B cell (primary cell): ENCODE measurements at regions not wholly inside any gene's neighbourhood (a gene's known extent, or its start where the extent isn't known, plus 50 kb on each side); places are given as distances from the start of the nearest gene placed in this dataset.

Experiments used
- ATAC-seq: fragments of 200-7000 bp; cut with Tn5 transposase; one replicate; pipeline ENCODE4 v1.10.0; 2021; ENCODE audit warnings: low read depth, mild to moderate bottlenecking, moderate number of reproducible peaks, moderate library complexity
- CTCF ChIA-PET: fragments of 350-600 bp; sonication (Branson Sonifier 250); formaldehyde crosslinking; loops from one replicate; lab custom pipeline; 2021; ENCODE audit warnings: antibody characterized with exemption, inconsistent platforms; lab: Charles Lee
- POLR2A ChIA-PET: fragments of 350-600 bp; sonication (Branson Sonifier 250); formaldehyde crosslinking; loops from one replicate; lab custom pipeline; 2021; ENCODE audit warnings: antibody characterized with exemption; lab: Charles Lee
- DNase-seq: peaks from one replicate; pipeline ENCODE4 v3.0.0; 2013
- H2AFZ ChIP-seq: 2 replicates; pipeline ENCODE4 v1.6.1; 2012; ENCODE audit warnings: mild to moderate bottlenecking, low read depth, low read length; ENCODE audit not compliant: insufficient read depth, poor library complexity, severe bottlenecking
- H3K27ac ChIP-seq, 2 donors: 1 replicate in 1 of 2; 2 replicates in 1 of 2; pipeline ENCODE4 v1.5.1; 2012 to 2013; ENCODE audit warnings: low read length in 2 of 2, mild to moderate bottlenecking in 2 of 2, moderate library complexity in 1 of 2
- H3K27me3 ChIP-seq, 4 experiments: fragments of 200-600 bp in 1 of 4; sonication (generic) in 1 of 4; replicated peaks in 1 of 4; 1 replicate in 2 of 4; 2 replicates in 2 of 4; pipeline versions ENCODE4 v1.6.1 to v1.7.0; 2013 to 2016; ENCODE audit warnings: low read length in 3 of 4, mild to moderate bottlenecking in 2 of 4, mixed read lengths in 1 of 4, moderate library complexity in 1 of 4; ENCODE audit not compliant: insufficient read depth in 4 of 4, control insufficient read depth in 3 of 4; ENCODE audit errors: control extremely low read depth in 1 of 4
- H3K36me3 ChIP-seq, 2 experiments: replicated peaks in 1 of 2; 1 replicate in 1 of 2; 2 replicates in 1 of 2; pipeline versions ENCODE4 v1.6.1 to v1.7.1; 2013; ENCODE audit warnings: low read length in 1 of 2; ENCODE audit not compliant: insufficient read depth in 2 of 2, control insufficient read depth in 1 of 2; ENCODE audit errors: control extremely low read depth in 1 of 2, extremely low read depth in 1 of 2
- H3K4me1 ChIP-seq, 2 donors: fragments of 200-600 bp in 1 of 2; sonication (generic) in 1 of 2; 1 replicate in 1 of 2; 2 replicates in 1 of 2; pipeline versions ENCODE4 v1.5.1 to v1.6.1; 2013 to 2017; ENCODE audit warnings: low read length in 2 of 2; ENCODE audit not compliant: control insufficient read depth in 2 of 2, insufficient read depth in 2 of 2
- H3K4me2 ChIP-seq: replicated peaks from 2 replicates; pipeline ENCODE3; 2012; ENCODE audit warnings: mild to moderate bottlenecking, low read depth, low read length; ENCODE audit not compliant: poor library complexity, severe bottlenecking
- H3K4me3 ChIP-seq, 5 experiments: fragments of 200-600 bp in 1 of 5; sonication (generic) in 1 of 5; 1 replicate in 3 of 5; 2 replicates in 2 of 5; pipeline versions ENCODE4 v1.5.1 to v1.7.0; 2011 to 2016; ENCODE audit warnings: low read length in 4 of 5, mild to moderate bottlenecking in 4 of 5, low read depth in 2 of 5, control low read depth in 1 of 5, moderate library complexity in 1 of 5; ENCODE audit not compliant: insufficient read depth in 1 of 5; ENCODE audit errors: control extremely low read depth in 1 of 5, extremely low read depth in 1 of 5
- H3K79me2 ChIP-seq: fragments of 200-600 bp; sonication (generic); one replicate; pipeline ENCODE4 v1.6.0; 2016; ENCODE audit warnings: low read length; ENCODE audit not compliant: control insufficient read depth, insufficient read depth
- H3K9ac ChIP-seq: fragments of 200-600 bp; sonication (generic); 2 replicates; pipeline ENCODE4 v1.6.1; 2017; ENCODE audit warnings: mild to moderate bottlenecking, low read length, moderate library complexity
- H3K9me3 ChIP-seq, 3 donors: one replicate each; pipeline versions ENCODE4 v1.6.1 to v1.7.1; 2013; ENCODE audit warnings: low read length in 2 of 3; ENCODE audit not compliant: control insufficient read depth in 2 of 3, insufficient read depth in 1 of 3; ENCODE audit errors: control extremely low read depth in 1 of 3
- H4K20me1 ChIP-seq: 2 replicates; pipeline ENCODE4 v1.6.0; 2012; ENCODE audit warnings: mild to moderate bottlenecking, low read length; ENCODE audit not compliant: insufficient read depth, control insufficient read depth, poor library complexity, severe bottlenecking
- H3K27ac Mint-ChIP-seq: one replicate; pipeline ENCODE4 v1.8.0; 2021; ENCODE audit warnings: mixed read lengths
- H3K27me3 Mint-ChIP-seq: one replicate; pipeline ENCODE4 v1.8.0; 2021; ENCODE audit warnings: mixed read lengths
- H3K4me1 Mint-ChIP-seq: one replicate; pipeline ENCODE4 v1.8.0; 2021; ENCODE audit warnings: mixed read lengths
- H3K4me3 Mint-ChIP-seq: one replicate; pipeline ENCODE4 v1.8.0; 2021; ENCODE audit warnings: mixed read lengths
- H3K9me3 Mint-ChIP-seq: one replicate; pipeline ENCODE4 v1.8.0; 2022; ENCODE audit warnings: mixed read lengths; ENCODE audit not compliant: insufficient read depth
- CTCF ChIP-seq: fragments of 200-600 bp; IDR thresholded peaks from one replicate; pipeline ENCODE4 v1.8.0; 2022; ENCODE audit warnings: antibody characterized with exemption, mild to moderate bottlenecking
- EZH2 ChIP-seq: IDR thresholded peaks from 2 replicates; pipeline ENCODE4 v1.6.1; 2012; ENCODE audit warnings: borderline replicate concordance, low read depth, mild to moderate bottlenecking, moderate library complexity, low read length; ENCODE audit not compliant: insufficient read depth, poor library complexity, severe bottlenecking
- WGBS: methylation state at CpG from one replicate; pipeline ENCODE4 v1.1.5; 2013; ENCODE audit warnings: missing lambda C conversion rate; ENCODE audit not compliant: insufficient coverage; 5-methylcytosine and 5-hydroxymethylcytosine counted together
- intact Hi-C: fragments of 100-400 bp; cut with micrococcal nuclease; formaldehyde crosslinking; loops from one replicate; pipeline ENCODE4 v1.10.0; 2022

GRCh38 chr3:118792191-118792590 is 242.5 kb downstream of the IGSF11 start:
- H3K4me3 Mint-ChIP-seq, result no peak overlapping the region
- POLR2A ChIA-PET, result no interaction called here
- no peak overlapping the region for H3K9ac ChIP-seq
- H3K27ac Mint-ChIP-seq, result no peak overlapping the region
- no peaks in the 10 kb centered on the region for H3K9me3 Mint-ChIP-seq
- CTCF ChIA-PET, result no interaction called here
- no peaks in the 10 kb centered on the region for H3K27me3 ChIP-seq
- 43% methylated on average over 1 of the region's 4 CpGs for WGBS
- intact Hi-C loops, result no loop called here
- peaks cover 5% of the 10 kb centered on the region for H3K27me3 Mint-ChIP-seq
- no peaks in the 10 kb centered on the region for H3K4me1 ChIP-seq
- no peak overlapping the region for H3K4me2 ChIP-seq
- ATAC-seq (no peak), DNase-seq (no peak)
- TF ChIP-seq EZH2, result no peak
- no peak for TF ChIP-seq CTCF
- H3K27ac ChIP-seq, result no peak overlapping the region
- H3K4me1 Mint-ChIP-seq, result no peaks in the 10 kb centered on the region
- no peak overlapping the region for H2AFZ ChIP-seq
- no peaks in the 10 kb centered on the region for H3K36me3 ChIP-seq
- H3K9me3 ChIP-seq, result no peaks in the 10 kb centered on the region
- no peak overlapping the region for H3K4me3 ChIP-seq
- H4K20me1 ChIP-seq, result no peaks in the 10 kb centered on the region
- H3K79me2 ChIP-seq, result no peaks in the 10 kb centered on the region

DNA sequence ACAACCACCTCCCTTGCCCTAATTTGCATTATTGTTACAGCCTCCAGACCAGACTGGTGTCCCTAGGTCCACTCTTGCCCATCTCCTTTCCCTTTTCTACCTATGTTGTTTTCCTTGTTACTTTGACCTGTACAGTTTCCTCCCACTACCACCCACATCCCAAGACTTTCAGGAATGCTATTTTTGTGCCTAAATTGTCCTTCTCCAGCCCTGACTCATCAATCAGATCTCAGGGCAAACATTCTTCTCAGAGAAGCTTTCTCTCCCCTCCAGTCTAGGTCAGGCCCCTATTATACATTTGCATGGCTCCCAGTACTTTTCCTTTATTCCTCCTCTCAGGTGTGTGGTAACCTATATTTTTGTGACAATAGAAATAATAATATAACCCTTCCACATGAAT is 241.5 kb downstream of the IGSF11 start:
- H3K79me2 ChIP-seq, result no peaks in the 10 kb centered on the region
- no peak overlapping the region for H2AFZ ChIP-seq
- no peak overlapping the region for H3K9ac ChIP-seq
- ChIA-PET POLR2A (no interaction called here), CTCF (no interaction called here)
- intact Hi-C loops, result no loop called here
- H3K4me1 Mint-ChIP-seq, result no peaks in the 10 kb centered on the region
- DNase-seq (no peak), ATAC-seq (no peak)
- H4K20me1 ChIP-seq, result no peaks in the 10 kb centered on the region
- no peaks in the 10 kb centered on the region for H3K4me1 ChIP-seq
- H3K9me3 Mint-ChIP-seq, result no peaks in the 10 kb centered on the region
- no peak overlapping the region for H3K27ac Mint-ChIP-seq
- H3K9me3 ChIP-seq, result no peaks in the 10 kb centered on the region
- H3K36me3 ChIP-seq, result no peaks in the 10 kb centered on the region
- peaks cover 5% of the 10 kb centered on the region for H3K27me3 Mint-ChIP-seq
- H3K27ac ChIP-seq, result no peak overlapping the region
- TF ChIP-seq CTCF (no peak), EZH2 (no peak)
- H3K27me3 ChIP-seq, result no peaks in the 10 kb centered on the region
- H3K4me2 ChIP-seq, result no peak overlapping the region
- H3K4me3 Mint-ChIP-seq, result no peak overlapping the region
- no peak overlapping the region for H3K4me3 ChIP-seq
